SK-N-SH (cell line): ENCODE measurements at regions not wholly inside any gene's neighbourhood (a gene's known extent, or its start where the extent isn't known, plus 50 kb on each side); places are given as distances from the start of the nearest gene placed in this dataset.

Experiments
- CHD2 ChIP-seq: fragments of 150-350 bp; IDR thresholded peaks from 2 replicates; pipeline ENCODE4 v1.6.1; 2018; ENCODE audit warnings: low read length; ENCODE audit not compliant: partially characterized antibody
- CTCF ChIP-seq: fragments of 200-600 bp; sonication (generic); IDR thresholded peaks from 2 replicates; pipeline ENCODE4 v1.6.1; 2017; ENCODE audit warnings: antibody characterized with exemption, mild to moderate bottlenecking, moderate library complexity
- EZH2phosphoT487 ChIP-seq: fragments of 200-600 bp; sonication (generic); IDR thresholded peaks from 2 replicates; pipeline ENCODE4 v1.6.1; 2017; ENCODE audit warnings: low read depth, mixed run types, mild to moderate bottlenecking, antibody characterized with exemption, moderate library complexity, borderline replicate concordance
- PBX3 ChIP-seq: IDR thresholded peaks from 2 replicates; pipeline ENCODE4; 2012
- POLR2AphosphoS5 ChIP-seq: IDR thresholded peaks from 2 replicates; pipeline ENCODE4 v1.6.1; 2012; ENCODE audit warnings: low read depth, low read length
- RCOR1 ChIP-seq: fragments of 150-350 bp; IDR thresholded peaks from 2 replicates; pipeline ENCODE4 v1.6.1; 2017; ENCODE audit warnings: antibody characterized with exemption, low read length
- REST ChIP-seq: IDR thresholded peaks from 2 replicates; pipeline ENCODE4 v1.6.1; 2012; ENCODE audit warnings: mild to moderate bottlenecking, low read depth, low read length, moderate library complexity
- RFX5 ChIP-seq: IDR thresholded peaks from 2 replicates; pipeline ENCODE4 v1.6.1; 2012; ENCODE audit warnings: mild to moderate bottlenecking, improper control_type of control experiment, low read length
- RXRA ChIP-seq: IDR thresholded peaks from 2 replicates; pipeline ENCODE4 v1.4.0; 2012; ENCODE audit warnings: low read depth, mild to moderate bottlenecking, borderline replicate concordance
- TCF12 ChIP-seq: IDR thresholded peaks from 2 replicates; pipeline ENCODE4 v1.4.0; 2012
- USF1 ChIP-seq: IDR thresholded peaks from 2 replicates; pipeline ENCODE4 v1.4.0; 2012; ENCODE audit warnings: low read depth, borderline replicate concordance
- YY1 ChIP-seq: IDR thresholded peaks from 2 replicates; pipeline ENCODE4 v1.4.0; 2012; ENCODE audit warnings: low read depth, mild to moderate bottlenecking

- no peak for TF ChIP-seq POLR2AphosphoS5
- TF ChIP-seq RFX5, result no peak
- TF ChIP-seq CTCF, result no peak
- TF ChIP-seq EZH2phosphoT487, result no peak
- TF ChIP-seq RXRA, result no peak
- no peak for TF ChIP-seq RCOR1
- TF ChIP-seq TCF12, result no peak
- TF ChIP-seq CHD2, result no peak
- TF ChIP-seq YY1, result no peak
- no peak for TF ChIP-seq REST
- no peak for TF ChIP-seq PBX3
- TF ChIP-seq USF1, result no peak
Observed at GRCh38 chr16:80082906-80083305, 457.9 kb upstream of the DYNLRB2 start.
